ENCODE measurements at regions not wholly inside any gene's neighbourhood (a gene's known extent, or its start where the extent isn't known, plus 50 kb on each side); places are given as distances from the start of the nearest gene placed in this dataset.

DNA sequence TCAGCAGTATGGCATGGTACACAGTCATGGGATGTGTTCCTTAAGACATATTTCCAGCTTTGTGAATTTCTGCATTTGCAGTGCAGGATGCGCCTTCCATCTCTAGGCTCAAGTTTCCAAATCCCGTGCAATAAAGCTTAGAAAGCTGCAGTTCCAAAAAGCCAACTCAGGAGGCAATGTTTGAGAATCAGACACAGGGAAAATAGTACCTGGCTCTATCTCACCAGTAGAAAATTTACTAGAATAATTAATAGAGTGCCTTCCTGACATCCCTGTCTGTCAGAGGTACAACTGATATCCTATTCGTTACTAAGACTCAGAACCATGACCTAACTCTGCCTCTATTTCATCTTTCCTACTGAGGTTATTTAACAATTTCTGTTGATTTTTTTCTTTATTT, 1333.0 kb downstream of the PCDH19 start:
- H3K27me3 ChIP-seq (ENCODE audit: control insufficient read depth, insufficient read depth, low read length): no peaks in the 10 kb centered on the region
- H3K23ac ChIP-seq (ENCODE audit: low read depth, low read length): no peak overlapping the region
- no peak overlapping the region for H2BK20ac ChIP-seq (ENCODE audit: low read depth, low read length)
- BruUV-seq (replicated peaks): no TSS peak
- dilution Hi-C loops (cut with HindIII; ENCODE audit: low sequenced_read_pairs, unreplicated experiment) (no loop called here), in situ Hi-C loops (cut with MboI; ENCODE audit: low sequenced_read_pairs) (no loop called here), intact Hi-C loops (cut with micrococcal nuclease) (no loop called here)
- no peaks in the 10 kb centered on the region for H3K4me1 ChIP-seq (ENCODE audit: control insufficient read depth, insufficient read depth, low read length)
- H2BK5ac ChIP-seq (ENCODE audit: low read depth, low read length, poor library complexity, severe bottlenecking): no peak overlapping the region
- H3K27ac ChIP-seq (ENCODE audit: insufficient read depth, low read length): no peak overlapping the region
- H3K18ac ChIP-seq (ENCODE audit: low read depth, low read length): no peak overlapping the region
- 50% methylated on average over 1 of the region's 3 CpGs; no CpG with 5 or more reads in 1 of the 2 experiments for WGBS, 2 experiments (ENCODE audit: extremely low coverage in 2 of 2, insufficient read length in 1 of 2)
- no peak overlapping the region for H2AK5ac ChIP-seq (ENCODE audit: low read depth, low read length)
- no peak overlapping the region for H4K5ac ChIP-seq (ENCODE audit: low read depth, low read length)
- no peak overlapping the region for H3K4ac ChIP-seq (ENCODE audit: low read depth, low read length)
- no peak overlapping the region for H2AK9ac ChIP-seq (replicated peaks; ENCODE audit: low read depth, low read length, poor library complexity)
- H3K4me2 ChIP-seq (ENCODE audit: low read depth, low read length): no peak overlapping the region
- no peaks in the 10 kb centered on the region for H3K36me3 ChIP-seq (ENCODE audit: control insufficient read depth, insufficient read depth, low read length)
- H3K4me3 ChIP-seq (ENCODE audit: insufficient read depth, low read depth, low read length): no peak overlapping the region
- H3K9me3 ChIP-seq (ENCODE audit: control insufficient read depth, insufficient read depth, low read length): no peaks in the 10 kb centered on the region
- H3K79me1 ChIP-seq (ENCODE audit: low read depth in 1 of 2, low read length in 2 of 2): no peaks in the 10 kb centered on the region
- CTCF ChIA-PET: no interaction called here
- no peak overlapping the region for H3K56ac ChIP-seq (ENCODE audit: extremely low read depth, insufficient read depth, low read length)
- H2AFZ ChIP-seq (replicated peaks; ENCODE audit: low read length, poor library complexity): no peak overlapping the region
- no peak overlapping the region for H3K9ac ChIP-seq (ENCODE audit: low read depth, low read length)
- ATAC-seq (ENCODE audit: low read depth) (no peak), DNase-seq (no peak)
- no peak overlapping the region for H4K91ac ChIP-seq (ENCODE audit: insufficient read depth, low read depth, low read length)
- H2BK120ac ChIP-seq (ENCODE audit: low read depth, low read length): no peak overlapping the region
- H2BK15ac ChIP-seq (ENCODE audit: low read depth, low read length): no peak overlapping the region
- no peak overlapping the region for H3K14ac ChIP-seq (replicated peaks; ENCODE audit: low read depth, low read length)
- no peaks in the 10 kb centered on the region for H4K20me1 ChIP-seq (ENCODE audit: insufficient read depth, low read length)
- TF ChIP-seq CEBPB (IDR thresholded peaks at IDR 0.05; ENCODE audit: low read depth, low read length): no peak
- TF ChIP-seq BHLHE40 (IDR thresholded peaks at IDR 0.05; ENCODE audit: low read depth, low read length): no peak
- TF ChIP-seq, protein P1, sequence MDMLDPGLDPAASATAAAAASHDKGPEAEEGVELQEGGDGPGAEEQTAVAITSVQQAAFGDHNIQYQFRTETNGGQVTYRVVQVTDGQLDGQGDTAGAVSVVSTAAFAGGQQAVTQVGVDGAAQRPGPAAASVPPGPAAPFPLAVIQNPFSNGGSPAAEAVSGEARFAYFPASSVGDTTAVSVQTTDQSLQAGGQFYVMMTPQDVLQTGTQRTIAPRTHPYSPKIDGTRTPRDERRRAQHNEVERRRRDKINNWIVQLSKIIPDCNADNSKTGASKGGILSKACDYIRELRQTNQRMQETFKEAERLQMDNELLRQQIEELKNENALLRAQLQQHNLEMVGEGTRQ (IDR thresholded peaks at IDR 0.05; ENCODE audit: low read depth, low read length): no peak
- H3K9me1 ChIP-seq (ENCODE audit: insufficient read depth, low read length): no peaks in the 10 kb centered on the region
- H4K8ac ChIP-seq (ENCODE audit: low read depth in 2 of 2, low read length in 2 of 2): no peak overlapping the region
- POLR2A ChIA-PET (ENCODE audit: unreplicated experiment): no interaction called here

Measured in IMR-90 (cell line).